ENCODE measurements at regions not wholly inside any gene's neighbourhood (a gene's known extent, or its start where the extent isn't known, plus 50 kb on each side); places are given as distances from the start of the nearest gene placed in this dataset.

DNA sequence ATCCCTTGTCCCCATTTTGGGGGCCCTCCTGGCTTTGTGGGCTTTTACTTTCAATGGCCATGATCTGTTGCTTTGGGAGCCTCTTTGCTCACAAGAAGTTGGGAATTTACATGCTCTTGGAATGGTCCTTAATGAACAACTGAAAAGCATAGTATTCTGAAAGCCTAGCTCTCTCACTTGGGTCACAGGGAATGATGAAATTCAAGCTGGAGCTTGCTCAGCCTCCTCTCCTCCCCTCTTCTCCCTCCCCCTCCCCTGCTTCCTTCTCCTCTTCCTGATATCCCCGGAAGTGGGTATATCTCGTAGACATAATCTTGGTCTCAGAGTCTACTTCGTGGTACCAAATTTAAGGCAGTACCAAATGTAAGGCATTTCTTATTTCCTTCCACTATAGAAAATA is 400.6 kb upstream of the NR3C2 start:
- TF ChIP-seq, protein P1, sequence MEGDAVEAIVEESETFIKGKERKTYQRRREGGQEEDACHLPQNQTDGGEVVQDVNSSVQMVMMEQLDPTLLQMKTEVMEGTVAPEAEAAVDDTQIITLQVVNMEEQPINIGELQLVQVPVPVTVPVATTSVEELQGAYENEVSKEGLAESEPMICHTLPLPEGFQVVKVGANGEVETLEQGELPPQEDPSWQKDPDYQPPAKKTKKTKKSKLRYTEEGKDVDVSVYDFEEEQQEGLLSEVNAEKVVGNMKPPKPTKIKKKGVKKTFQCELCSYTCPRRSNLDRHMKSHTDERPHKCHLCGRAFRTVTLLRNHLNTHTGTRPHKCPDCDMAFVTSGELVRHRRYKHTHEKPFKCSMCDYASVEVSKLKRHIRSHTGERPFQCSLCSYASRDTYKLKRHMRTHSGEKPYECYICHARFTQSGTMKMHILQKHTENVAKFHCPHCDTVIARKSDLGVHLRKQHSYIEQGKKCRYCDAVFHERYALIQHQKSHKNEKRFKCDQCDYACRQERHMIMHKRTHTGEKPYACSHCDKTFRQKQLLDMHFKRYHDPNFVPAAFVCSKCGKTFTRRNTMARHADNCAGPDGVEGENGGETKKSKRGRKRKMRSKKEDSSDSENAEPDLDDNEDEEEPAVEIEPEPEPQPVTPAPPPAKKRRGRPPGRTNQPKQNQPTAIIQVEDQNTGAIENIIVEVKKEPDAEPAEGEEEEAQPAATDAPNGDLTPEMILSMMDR (conservative IDR thresholded peaks at IDR 0.05 in 1 of 2, IDR thresholded peaks at IDR 0.05 in 1 of 2; ENCODE audit: low read depth in 1 of 2, low read length in 2 of 2) = no peak
- TF ChIP-seq EZH2 (IDR thresholded peaks at IDR 0.05; ENCODE audit: low read length, missing control alignments) = no peak
